Caki2 (cell line): ENCODE measurements at regions not wholly inside any gene's neighbourhood (a gene's known extent, or its start where the extent isn't known, plus 50 kb on each side); places are given as distances from the start of the nearest gene placed in this dataset.

Experiments used
- DNase-seq: peaks from one replicate; pipeline ENCODE4 v3.0.0-alpha.2; 2015; ENCODE audit warnings: low read depth
- in situ Hi-C: cut with HindIII; loops from 2 replicates; pipeline ENCODE4 v1.10.0; 2016; ENCODE audit warnings: low sequenced_read_pairs, low pct_unique_long_range_greater_than_20kb, mixed read lengths

DNA sequence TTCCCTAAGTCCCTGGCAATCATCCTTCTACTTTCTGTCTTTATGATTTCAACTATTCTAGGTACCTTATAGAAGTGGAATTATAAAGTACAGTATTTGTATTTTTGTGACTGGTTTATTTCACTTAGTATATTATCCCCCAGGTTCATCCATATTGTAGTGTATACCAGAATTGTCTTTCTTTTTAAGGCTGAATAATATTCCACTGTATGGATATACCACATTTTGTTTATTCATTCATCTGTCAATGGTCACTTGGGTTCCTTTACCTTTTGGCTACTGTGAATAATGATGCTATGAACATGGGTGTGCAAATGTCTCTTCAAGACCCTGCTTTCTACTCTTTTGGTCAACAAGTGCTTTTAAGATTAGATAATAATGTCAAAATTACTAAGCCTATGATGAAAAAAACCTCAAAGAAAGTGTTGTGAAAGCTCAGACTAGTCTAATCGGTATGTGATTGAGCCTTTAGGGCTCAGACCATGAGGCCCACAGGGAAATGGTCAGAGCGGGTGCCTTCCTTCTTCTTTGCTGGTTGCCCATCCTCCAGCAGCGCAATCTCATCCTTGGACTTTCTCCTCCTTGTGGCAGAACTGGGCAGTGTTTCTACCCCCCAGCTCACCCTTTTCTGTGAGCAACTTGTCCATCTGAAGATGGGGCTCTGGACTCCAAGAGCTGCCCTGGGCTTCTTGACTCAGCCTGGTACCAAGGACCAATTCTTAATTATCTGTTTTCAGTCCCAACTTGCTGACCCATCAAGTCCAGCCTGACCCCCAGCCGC lies 105.4 kb downstream of the TTC8 start:
- in situ Hi-C loops = no loop called here

GRCh38 chr14:88931321-88932110 lies 107.1 kb downstream of the TTC8 start:
- no peak for DNase-seq
- in situ Hi-C loops = no loop called here

More for the DNA sequence above, 105.4 kb downstream of the TTC8 start:
- no peak for DNase-seq

DNA sequence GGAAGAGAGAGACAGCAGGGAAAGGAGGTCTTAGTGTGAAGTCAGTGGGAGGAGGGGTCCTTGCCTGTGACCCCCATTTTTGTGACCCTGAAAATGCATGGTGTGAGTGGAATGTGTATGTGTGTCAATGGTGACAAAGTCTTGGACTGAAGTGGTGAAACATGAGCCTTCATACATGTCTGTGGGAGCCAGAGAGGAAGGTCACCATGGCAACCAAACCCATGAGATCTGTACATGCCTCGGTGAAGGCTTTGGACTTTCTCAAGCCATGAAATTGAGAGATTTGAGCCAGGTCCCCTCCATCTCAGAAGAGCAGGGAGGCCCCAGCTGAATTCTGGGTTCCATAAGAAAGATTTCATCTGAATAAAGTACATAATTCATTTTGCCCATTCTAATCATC lies 108.7 kb downstream of the TTC8 start:
- DNase-seq = no peak

GRCh38 chr14:88934351-88934806 lies 109.9 kb downstream of the TTC8 start:
- no peak for DNase-seq
- in situ Hi-C loops = no loop called here

More for the DNA sequence above, 108.7 kb downstream of the TTC8 start:
- in situ Hi-C loops = no loop called here

DNA sequence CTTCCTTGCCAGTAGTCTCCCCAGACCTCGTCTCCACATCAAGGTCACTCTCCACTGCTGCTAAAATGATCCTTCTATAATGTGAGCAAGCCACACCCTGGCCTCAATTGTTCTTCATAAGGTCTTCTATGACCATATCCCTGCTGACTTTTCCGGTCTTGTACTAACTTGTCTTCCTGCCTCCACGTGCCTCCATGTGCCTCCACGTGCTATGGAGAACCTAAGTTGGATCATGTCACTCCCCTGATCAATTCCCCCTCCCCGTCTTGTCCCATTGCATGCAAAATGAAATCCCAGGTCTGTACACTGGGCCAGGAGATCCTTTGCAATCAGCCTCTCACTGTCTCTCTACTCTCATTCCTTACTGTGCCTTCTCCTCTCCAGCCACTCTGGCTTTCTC lies 110.6 kb downstream of the TTC8 start:
- no peak for DNase-seq
- in situ Hi-C loops = no loop called here

DNA sequence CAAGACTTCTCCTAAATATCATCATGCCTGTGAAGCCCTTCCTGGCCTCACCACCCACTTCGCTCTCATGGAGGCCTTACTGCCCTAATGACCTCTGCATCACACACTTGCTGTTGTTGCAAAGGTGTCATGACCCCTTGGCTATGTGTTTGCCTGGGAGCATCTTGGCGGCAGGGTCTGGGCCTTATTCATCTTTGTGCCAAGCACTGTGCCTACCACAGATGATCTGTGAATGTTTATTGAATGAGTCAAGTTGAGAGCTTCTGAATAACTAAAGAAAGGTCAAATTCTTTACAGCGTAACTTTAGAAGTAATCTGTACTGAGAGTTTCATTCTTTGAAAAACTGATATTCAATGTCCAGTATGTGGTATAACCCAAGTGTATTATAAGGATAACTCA lies 113.3 kb downstream of the TTC8 start:
- in situ Hi-C loops = no loop called here
- DNase-seq = no peak

GRCh38 chr14:88940671-88941070 lies 116.2 kb downstream of the TTC8 start:
- in situ Hi-C loops = no loop called here
- DNase-seq = no peak

DNA sequence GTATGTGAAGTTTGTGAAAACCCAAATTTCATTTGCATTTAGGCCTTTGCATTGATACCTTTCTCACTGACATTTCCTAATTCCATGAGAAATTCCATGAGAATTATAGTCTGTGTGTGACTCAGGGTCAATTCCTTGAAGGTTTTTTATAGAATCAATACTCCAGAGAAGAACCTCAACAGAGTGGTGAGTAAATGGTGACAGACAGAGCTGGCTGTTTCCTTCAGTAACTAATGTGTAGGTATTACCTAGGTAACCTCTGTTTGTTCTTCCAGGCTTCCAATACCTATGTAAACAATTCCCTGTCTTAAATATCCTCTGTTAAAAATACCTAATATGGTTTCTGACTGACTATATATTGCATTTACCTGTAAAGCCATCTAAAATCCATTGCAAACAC lies 117.0 kb downstream of the TTC8 start:
- in situ Hi-C loops = no loop called here
- DNase-seq = no peak

DNA sequence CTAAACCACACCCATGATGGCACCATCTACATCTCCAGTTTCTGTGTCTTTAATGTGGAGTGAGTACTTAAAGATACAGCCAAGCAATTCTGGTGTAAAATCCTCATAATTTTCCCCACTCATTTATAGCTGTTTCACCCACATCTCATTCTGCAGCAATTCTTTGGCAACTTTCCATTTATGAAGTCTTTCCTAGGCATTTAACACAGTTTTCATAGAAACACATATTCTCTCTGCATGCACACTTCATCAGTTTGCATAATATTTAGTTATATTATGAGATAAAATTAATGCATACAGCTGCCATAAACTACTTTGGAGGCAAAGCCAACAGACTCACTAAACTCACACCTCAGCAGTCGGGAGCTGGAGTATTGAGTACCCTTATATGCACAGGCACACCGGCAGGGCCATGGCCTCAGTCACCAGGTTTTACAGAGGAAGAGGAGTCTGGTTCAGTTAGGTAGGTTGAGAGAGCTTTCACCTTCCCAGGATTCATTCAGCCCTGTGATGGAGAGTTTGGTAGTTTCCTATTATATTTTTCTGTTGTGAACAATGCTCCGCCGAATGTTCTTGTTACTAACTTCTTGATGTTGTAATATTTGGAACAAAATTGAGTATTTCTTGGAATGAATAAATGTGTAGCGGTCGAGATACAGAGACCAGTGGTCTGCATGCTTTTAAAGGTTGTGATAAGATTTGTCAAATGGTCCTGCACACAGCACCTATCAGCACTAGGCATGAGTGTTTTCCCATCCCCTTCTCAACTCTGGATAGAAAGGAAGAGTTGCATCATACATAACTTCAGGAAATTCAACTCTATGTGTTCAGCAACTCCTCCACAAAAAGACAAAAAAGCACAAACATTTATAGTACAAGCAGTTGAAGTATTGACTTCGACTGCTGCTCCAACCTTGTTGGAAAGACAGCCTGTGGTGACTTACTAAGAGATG lies 123.5 kb downstream of the TTC8 start:
- in situ Hi-C loops = no loop called here
- DNase-seq = no peak

- in situ Hi-C loops = no loop called here
- no peak for DNase-seq
Observed at GRCh38 chr14:88950069-88950468, 125.6 kb downstream of the TTC8 start.

DNA sequence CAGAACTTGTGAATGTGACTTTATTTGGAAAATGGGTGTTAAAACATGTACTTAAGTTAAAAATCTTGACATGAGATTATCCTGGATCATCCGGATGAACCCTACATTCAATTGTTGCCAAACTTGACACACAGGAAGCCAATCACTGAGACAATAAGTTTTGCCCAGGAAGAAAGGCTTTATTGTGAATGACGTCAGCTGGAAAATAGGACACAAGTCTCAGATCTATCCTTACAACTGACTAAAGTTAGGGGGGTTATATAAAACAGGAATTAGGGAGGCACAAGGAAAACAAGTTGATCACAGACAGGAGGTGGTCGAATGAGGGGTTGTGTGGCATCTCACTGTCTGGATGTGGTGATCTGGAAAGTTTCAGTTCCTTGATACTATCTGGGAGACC lies 126.9 kb downstream of the TTC8 start:
- DNase-seq = no peak
- in situ Hi-C loops = no loop called here

- in situ Hi-C loops = no loop called here
- no peak for DNase-seq
Observed at GRCh38 chr14:88952901-88953300, 128.4 kb downstream of the TTC8 start.

DNA sequence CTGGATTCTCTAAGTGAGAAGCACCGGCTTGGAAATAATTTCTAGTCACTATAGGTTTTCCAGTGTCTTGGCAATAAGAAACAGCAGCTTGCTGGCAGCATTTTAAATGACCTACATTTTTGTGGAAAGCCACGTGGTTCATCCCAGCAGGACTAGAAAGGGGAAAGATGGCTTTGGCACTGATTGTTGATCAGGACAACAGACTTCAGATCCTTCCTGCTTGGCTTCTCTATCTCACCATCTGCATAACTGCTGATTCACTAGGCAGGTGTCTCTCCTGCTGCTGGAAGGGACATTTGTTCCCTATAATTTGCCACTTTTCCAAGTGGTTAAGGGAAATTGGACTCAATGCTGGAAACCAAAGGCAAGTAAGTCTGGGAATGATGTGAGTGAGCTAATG lies 131.0 kb downstream of the TTC8 start:
- DNase-seq = no peak
- in situ Hi-C loops = no loop called here

GRCh38 chr14:88960496-88960895 lies 136.0 kb downstream of the TTC8 start:
- no peak for DNase-seq
- in situ Hi-C loops = no loop called here

DNA sequence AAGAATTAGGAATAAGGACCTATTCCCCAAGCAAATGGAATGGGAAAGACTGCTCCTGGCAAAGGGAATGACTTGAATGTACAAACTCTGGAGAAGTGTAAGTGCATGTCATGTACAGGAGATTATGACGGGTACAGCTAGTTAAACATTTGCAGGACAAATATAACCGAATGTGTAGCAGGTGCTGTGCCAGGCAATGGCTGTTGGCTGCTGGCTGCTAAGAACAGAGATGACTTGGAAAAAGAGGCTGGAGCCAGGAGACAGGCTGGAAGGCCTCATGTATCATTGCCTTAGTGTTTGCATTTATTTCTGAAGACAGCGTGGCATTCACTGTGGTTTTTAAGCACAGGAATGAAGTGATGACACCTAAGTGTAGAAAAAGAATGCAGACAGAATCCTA lies 136.8 kb downstream of the TTC8 start:
- in situ Hi-C loops = no loop called here

GRCh38 chr14:88962356-88962755 lies 137.9 kb downstream of the TTC8 start:
- in situ Hi-C loops = no loop called here
- DNase-seq = no peak

More for the DNA sequence above, 136.8 kb downstream of the TTC8 start:
- DNase-seq = no peak

DNA sequence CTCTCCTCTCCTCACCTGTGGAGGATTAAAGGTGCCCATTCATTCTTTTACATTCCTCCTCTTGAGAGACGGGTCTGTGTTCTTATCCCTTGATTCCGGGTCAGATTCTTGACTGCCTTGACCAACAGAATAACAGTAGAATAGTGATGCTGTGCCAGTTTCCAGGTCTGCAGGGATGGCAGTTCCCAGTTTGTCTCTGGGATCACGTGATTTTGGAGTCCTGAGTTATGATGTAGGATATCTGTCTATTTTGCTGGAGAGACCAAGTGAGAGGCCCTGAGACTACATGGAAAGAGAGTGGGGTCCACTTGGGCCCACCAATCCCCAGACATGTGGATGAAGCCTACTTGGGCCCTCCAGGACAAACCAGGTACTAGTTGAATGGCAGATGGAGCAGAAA lies 142.8 kb downstream of the TTC8 start:
- in situ Hi-C loops = no loop called here
- DNase-seq = no peak

DNA sequence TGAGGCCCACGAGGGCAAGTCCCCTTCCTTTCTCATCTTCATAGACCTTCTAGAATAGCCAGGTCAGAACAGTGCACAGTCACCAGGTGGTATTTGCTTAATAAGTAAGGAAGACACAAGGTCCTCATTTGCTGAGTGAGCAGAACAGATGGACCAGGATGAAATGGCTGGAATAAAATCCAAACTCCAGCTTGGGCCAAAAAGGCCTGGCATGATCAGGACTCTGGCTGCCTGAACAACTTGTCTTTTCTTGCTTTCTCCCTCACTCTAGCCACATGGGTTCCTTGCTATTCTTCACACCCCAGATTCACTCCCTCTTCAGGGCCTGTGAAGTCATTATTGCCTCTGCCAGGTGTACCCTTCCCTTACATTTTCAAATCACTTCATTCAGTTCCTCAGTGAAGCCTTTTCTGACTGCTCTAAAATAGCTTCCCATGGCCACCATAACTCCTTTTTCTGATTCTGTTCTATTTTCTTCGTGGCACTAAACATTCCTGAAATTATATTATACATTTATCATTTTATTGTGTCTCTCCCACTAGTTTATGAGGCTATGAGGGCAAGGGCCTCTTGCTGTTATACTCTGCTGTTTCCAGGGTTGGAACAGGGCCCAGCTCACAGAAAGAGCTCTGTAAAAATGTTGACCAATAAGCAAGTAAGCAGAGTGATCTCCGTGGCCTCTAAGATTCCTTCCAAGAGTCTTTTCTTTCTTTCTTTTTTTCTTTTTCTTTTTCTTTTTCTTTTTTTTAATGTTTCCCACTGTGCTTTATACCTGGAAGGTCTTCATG lies 150.8 kb downstream of the TTC8 start:
- in situ Hi-C loops = no loop called here

More for the DNA sequence above, 150.8 kb downstream of the TTC8 start:
- no peak for DNase-seq
